ENCODE measurements at regions not wholly inside any gene's neighbourhood (a gene's known extent, or its start where the extent isn't known, plus 50 kb on each side); places are given as distances from the start of the nearest gene placed in this dataset.

DNA sequence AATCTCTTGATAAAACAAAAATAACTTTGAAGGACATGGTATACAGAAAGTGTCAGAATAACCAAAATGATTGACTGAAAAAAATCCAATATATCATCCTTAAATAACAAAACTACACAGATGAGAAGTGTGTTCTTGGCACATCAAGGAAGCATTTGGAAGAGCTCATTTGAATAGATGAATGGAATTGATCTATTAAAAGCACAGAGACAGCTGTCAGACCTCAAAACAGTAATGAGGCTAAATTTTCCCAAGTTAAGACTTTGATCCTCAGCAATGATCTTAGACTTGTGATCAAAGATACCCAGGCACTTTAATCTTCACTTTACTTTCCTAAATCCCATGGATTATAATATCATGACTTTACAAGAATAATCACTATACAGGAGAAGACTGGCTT is 395.4 kb upstream of the NFE2L3 start:
- no peak for TF ChIP-seq REST (IDR thresholded peaks at IDR 0.05; ENCODE audit: insufficient replicate concordance, low read depth)
- TF ChIP-seq GABPA (IDR thresholded peaks at IDR 0.05; ENCODE audit: low read depth), result no peak

Data from HL-60 (cell line).